ENCODE measurements at regions not wholly inside any gene's neighbourhood (a gene's known extent, or its start where the extent isn't known, plus 50 kb on each side); places are given as distances from the start of the nearest gene placed in this dataset.
"Not testable (repeated sequence)": the region's sequence is repeated elsewhere in the genome, so short reads cannot be mapped to it uniquely, and the experiment has no call there.

- Histone ChIP-seq H3K27me3 (no peaks in the 10 kb centered on the region), H3K36me3 (no peaks in the 10 kb centered on the region), H3K9me3 (no peaks in the 10 kb centered on the region), H3K27ac (no peak overlapping the region), H3K4me1 (no peaks in the 10 kb centered on the region), H3K4me3 (no peak overlapping the region)
- DNase-seq (ENCODE audit: low spot score in 2 of 2): peak in 1 of 2 donors; percentile 42
- WGBS: 93% methylated on average over 14 of the region's 21 CpGs
- TF ChIP-seq POLR2AphosphoS5 (IDR thresholded peaks at IDR 0.05) (no peak), POLR2A (IDR thresholded peaks at IDR 0.05) (no peak), CTCF (IDR thresholded peaks at IDR 0.05) (no peak), EP300 (IDR thresholded peaks at IDR 0.05) (no peak)
Measured at GRCh38 chr14:105919458-105920150, 393.2 kb downstream of the TMEM121 start.

- not testable (repeated sequence) for H3K27ac ChIP-seq, H3K36me3 ChIP-seq, H3K4me3 ChIP-seq, H3K27me3 ChIP-seq, H3K4me1 ChIP-seq, H3K9me3 ChIP-seq
- peak in 1 of 2 donors; percentile 29 for DNase-seq (ENCODE audit: low spot score in 2 of 2)
- WGBS: 97% methylated on average over 3 of the region's 11 CpGs
Measured at GRCh38 chr14:105920151-105920700, 393.8 kb downstream of the TMEM121 start.

GRCh38 chr14:105920803-105921755 lies 394.7 kb downstream of the TMEM121 start:
- H3K4me1 ChIP-seq; H3K27me3 ChIP-seq; H3K27ac ChIP-seq; H3K4me3 ChIP-seq; H3K36me3 ChIP-seq; DNase-seq (ENCODE audit: low spot score in 2 of 2); H3K9me3 ChIP-seq: not testable (repeated sequence)
- WGBS: 90% methylated on average over 19 of the region's 24 CpGs

- not testable (repeated sequence) for H3K36me3 ChIP-seq, H3K9me3 ChIP-seq, H3K27me3 ChIP-seq, H3K27ac ChIP-seq, H3K4me1 ChIP-seq, H3K4me3 ChIP-seq
- peak in 1 of 2 donors; percentile 37 for DNase-seq (ENCODE audit: low spot score in 2 of 2)
- no CpG with 5 or more reads among the region's 4 CpGs for WGBS
Measured at GRCh38 chr14:105921781-105922180, 395.4 kb downstream of the TMEM121 start.

- WGBS: 11% methylated on average over 1 of the region's 1 CpG
- H3K4me3 ChIP-seq; H3K27ac ChIP-seq; H3K36me3 ChIP-seq; H3K27me3 ChIP-seq; H3K9me3 ChIP-seq; H3K4me1 ChIP-seq; DNase-seq (ENCODE audit: low spot score in 2 of 2): not testable (repeated sequence)
Measured at GRCh38 chr14:105923520-105924191, 397.3 kb downstream of the TMEM121 start.

- WGBS: 91% methylated on average over 9 of the region's 13 CpGs
- Histone ChIP-seq H3K4me3 (no peak overlapping the region), H3K36me3 (no peaks in the 10 kb centered on the region), H3K4me1 (no peaks in the 10 kb centered on the region), H3K9me3 (no peaks in the 10 kb centered on the region), H3K27me3 (no peaks in the 10 kb centered on the region), H3K27ac (no peak overlapping the region)
- TF ChIP-seq CTCF (IDR thresholded peaks at IDR 0.05) (no peak), POLR2A (IDR thresholded peaks at IDR 0.05) (no peak), EP300 (IDR thresholded peaks at IDR 0.05) (no peak), POLR2AphosphoS5 (IDR thresholded peaks at IDR 0.05) (no peak)
- peak in 1 of 2 donors; percentile 37 for DNase-seq (ENCODE audit: low spot score in 2 of 2)
Measured at GRCh38 chr14:105924951-105925591, 398.7 kb downstream of the TMEM121 start.
